HG02798 (cell line): ENCODE measurements at regions not wholly inside any gene's neighbourhood (a gene's known extent, or its start where the extent isn't known, plus 50 kb on each side); places are given as distances from the start of the nearest gene placed in this dataset.

Source experiments
- ATAC-seq: cut with Tn5 transposase; IDR thresholded peaks from one replicate; pipeline ENCODE4 v1.9.1; 2021; ENCODE audit warnings: mild to moderate bottlenecking; ENCODE audit not compliant: unreplicated experiment, poor library complexity

DNA sequence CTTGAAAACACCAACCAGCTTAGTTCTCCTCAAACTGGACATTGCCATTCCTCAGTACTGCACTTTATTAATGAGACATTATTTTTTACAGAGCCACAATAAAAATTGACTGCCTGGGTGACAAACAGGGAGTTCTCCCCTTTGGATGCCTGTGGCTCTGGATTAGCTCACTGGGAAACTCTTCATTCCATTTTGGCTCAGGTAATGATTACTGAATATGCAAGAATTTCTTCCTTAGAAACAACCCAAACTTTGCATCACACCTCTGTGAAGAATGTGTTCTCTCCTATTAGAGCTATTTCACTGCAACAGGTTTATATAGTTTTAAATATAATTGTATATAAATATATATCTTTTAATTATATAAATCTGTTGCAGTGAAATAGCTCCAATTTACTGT is 2065.8 kb downstream of the ARAP2 start:
- no peak for ATAC-seq

DNA sequence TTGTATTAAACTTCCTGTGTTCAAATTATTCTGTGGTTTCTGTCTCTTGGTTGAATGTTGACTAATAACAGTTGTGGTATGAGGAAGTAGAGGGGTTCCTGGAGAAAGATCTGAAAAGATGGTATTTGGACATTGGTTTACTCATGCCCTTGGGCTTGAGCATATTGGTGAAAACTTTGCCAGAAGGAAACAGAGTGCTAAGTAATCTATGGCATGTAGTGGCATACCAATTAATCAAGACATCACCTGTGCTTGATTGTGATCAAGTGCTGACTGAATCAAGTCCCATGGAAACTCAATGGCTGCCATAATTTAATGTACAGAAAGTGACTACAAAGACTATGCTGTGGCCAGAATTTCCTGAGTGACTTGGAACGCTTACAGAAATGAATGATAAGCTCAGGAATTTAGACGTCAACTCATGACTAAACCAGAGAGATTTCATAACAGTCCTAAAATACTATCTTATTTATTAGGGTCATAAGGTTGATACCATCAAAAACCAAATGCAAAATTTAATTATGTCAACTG is 2062.9 kb downstream of the ARAP2 start:
- no peak for ATAC-seq

DNA sequence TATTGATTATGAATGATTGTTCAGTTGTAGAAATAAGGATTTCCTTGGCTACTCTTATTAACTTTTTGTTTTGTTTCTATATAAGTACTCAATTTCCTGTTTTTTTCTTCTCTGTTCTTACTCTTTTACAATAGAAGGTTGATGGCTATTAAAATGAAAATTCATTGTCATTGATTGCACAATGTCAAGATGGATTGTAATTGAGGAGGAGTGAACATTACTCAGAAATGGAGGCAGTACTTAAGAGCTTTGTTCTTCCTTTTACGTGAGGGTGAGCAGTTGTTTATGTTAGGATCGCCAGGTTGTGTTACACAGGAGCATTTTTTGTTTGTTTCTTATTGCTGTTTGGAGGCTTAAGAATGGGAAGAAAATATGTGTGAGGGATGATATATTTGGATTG is 2062.4 kb downstream of the ARAP2 start:
- no peak for ATAC-seq

- ATAC-seq, result no peak
Measured at GRCh38 chr4:34182306-34182705, 2062.0 kb downstream of the ARAP2 start.

DNA sequence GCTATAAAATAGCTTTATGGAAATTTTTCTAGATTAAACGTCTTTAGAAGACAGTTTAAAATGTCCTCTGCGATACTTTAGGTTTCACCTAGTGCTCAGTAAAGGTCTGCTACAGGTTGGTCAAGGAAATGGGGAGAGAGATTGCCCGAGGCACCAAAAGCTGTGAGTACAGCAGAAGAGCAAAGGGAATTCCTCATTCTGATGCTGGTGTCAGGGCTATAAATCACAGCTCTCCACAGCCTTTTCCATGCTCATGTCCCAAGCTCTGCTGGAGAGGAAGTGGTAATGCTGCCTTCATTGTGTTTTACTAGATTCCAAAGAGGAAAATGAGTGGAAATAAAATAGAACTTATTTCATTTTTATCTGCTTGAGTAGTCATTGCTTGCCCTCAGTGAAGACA is 2060.4 kb downstream of the ARAP2 start:
- ATAC-seq, result no peak

DNA sequence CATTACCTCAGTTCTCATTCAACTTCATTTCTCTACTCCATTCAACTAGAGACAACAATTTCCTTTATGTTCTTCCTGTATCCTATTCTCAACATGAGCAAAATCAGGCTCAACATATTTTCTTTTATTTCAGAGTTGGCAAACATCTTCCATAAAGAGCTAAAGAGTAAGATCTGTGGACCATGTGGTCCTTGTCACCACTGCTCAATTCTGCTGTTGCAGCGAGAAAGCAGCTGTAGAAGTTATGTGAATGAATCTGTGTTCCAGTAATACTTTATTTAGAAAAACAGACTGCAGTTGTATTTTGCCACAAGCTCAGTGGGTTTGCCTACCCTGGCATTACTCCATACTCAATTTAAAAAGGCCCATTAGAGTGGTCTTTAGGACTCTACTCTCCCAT is 2057.3 kb downstream of the ARAP2 start:
- ATAC-seq, result no peak

GRCh38 chr4:34191443-34191842 is 2052.9 kb downstream of the ARAP2 start:
- ATAC-seq, result no peak

- ATAC-seq, result no peak
Measured at GRCh38 chr4:34193451-34194154, 2050.7 kb downstream of the ARAP2 start.

DNA sequence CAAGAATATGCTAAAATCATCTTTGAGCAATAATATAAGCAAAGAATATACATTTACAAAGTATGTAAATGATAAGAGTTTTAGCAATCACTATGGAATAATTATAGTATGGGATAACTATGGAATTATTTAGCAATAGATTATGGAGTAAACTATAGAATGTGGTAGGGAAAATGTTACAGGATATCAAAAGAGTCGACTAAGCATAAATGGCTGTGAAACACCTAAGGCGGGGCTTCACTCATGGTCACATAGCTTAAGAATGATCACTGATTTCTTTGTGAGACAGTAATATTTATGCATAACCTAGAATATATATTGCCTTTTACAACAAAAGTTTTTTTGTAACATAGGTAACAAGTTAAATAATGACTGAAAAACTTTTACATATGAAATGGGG is 2049.7 kb downstream of the ARAP2 start:
- ATAC-seq, result no peak

- no peak for ATAC-seq
Measured at GRCh38 chr4:34196375-34196774, 2047.9 kb downstream of the ARAP2 start.

GRCh38 chr4:34198966-34199365 is 2045.3 kb downstream of the ARAP2 start:
- ATAC-seq, result no peak

- no peak for ATAC-seq
Measured at GRCh38 chr4:34200535-34200934, 2043.8 kb downstream of the ARAP2 start.

GRCh38 chr4:34202154-34202553 is 2042.2 kb downstream of the ARAP2 start:
- no peak for ATAC-seq

GRCh38 chr4:34220601-34221000 is 2023.7 kb downstream of the ARAP2 start:
- ATAC-seq, result no peak

GRCh38 chr4:34221986-34222385 is 2022.3 kb downstream of the ARAP2 start:
- no peak for ATAC-seq

DNA sequence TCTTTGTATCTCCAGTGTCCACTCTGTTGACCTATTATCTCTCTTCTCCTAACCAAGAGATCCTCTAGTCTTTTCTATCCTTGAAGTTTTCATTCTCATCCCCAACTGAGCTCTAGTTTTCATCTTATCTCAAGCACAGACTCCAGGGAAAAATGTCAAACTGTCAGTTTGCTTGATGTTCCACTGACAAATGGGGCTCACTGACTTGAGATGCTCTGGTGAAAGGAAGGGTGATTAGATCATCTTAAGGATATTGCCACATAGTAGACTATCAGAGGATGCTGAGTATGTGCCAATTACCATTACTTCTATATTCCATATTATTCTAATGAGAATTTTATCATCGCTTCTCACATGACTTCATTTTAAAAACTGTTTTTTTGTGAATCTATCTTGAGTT is 2008.2 kb downstream of the ARAP2 start:
- no peak for ATAC-seq

- ATAC-seq, result no peak
Measured at GRCh38 chr4:34245276-34245675, 1999.0 kb downstream of the ARAP2 start.

- ATAC-seq, result no peak
Measured at GRCh38 chr4:34250562-34250961, 1993.8 kb downstream of the ARAP2 start.

DNA sequence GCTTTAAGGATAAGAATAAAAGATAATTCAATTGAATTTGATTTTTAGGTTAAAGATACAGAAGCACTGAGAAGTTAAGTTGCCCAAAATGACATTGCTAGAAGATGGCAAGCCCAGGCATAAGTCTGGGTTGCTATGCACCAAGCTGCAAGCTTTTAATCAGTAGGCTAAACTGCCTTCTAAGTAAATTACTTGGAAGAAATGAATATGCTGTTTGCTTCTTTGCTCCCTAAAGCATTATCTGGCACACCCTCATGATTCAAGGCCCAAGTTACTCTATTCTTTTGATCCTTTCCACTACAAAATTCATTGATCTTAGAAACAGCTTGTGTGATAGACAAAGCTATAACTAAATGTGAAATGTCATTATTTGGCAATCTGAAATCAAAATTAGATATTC is 1991.1 kb downstream of the ARAP2 start:
- no peak for ATAC-seq

DNA sequence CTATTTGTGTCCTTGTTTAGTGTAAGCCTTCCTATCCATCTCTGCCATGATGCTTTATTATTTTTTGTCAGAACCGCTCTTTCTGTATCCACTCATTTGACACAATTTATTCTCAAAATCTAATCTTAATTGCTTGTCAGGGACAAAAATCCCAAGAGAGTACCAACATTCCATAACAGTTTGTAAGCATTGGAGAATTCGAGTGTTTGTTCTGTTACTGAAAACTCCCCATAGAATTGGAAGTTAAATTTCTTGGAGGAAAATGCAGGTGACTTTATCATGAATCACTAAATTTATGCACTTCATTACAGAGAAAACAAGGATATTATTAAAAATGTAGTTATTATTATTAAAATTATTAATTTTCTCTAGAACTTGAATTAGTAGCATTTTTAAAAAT is 1986.1 kb downstream of the ARAP2 start:
- ATAC-seq, result no peak

GRCh38 chr4:34261799-34262314 is 1982.5 kb downstream of the ARAP2 start:
- ATAC-seq, result no peak

GRCh38 chr4:34269613-34270012 is 1974.7 kb downstream of the ARAP2 start:
- ATAC-seq, result no peak
